ENCODE measurements at regions not wholly inside any gene's neighbourhood (a gene's known extent, or its start where the extent isn't known, plus 50 kb on each side); places are given as distances from the start of the nearest gene placed in this dataset.

DNA sequence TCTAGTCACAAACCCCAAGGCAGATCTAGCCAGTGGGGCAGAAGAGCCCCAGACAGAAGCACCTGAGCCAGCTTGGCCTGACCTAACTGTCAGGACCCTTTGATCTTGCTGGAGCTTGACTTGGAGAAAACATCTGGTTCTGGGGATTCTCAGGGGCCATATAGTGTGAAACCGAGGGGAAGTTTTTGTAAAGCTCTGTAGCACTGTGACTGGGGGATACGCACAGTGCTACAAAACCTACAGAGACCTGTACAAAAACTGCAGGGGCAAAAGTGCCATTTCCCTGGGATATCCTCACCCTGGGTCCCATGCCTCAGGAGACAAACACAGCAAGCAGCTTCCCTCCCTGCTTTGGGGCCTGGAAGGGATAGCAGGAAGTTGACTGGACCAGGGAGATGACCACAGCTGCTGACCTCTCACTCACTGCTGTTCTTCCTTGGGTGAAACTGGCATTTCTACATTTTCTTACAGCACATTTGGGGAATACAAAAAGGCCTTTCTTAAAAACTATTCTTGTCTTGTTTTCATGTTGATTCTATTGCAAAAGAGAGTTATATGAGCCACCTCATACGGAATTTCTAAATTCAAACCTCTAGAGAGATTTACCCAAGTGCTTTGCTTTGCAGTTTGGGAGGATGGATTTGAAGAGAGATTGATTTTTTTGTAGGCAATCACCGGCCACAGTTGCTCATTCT lies 140.0 kb downstream of the DAD1 start:
- Histone ChIP-seq H2AK5ac (ENCODE audit: low read depth, low read length) (no peak overlapping the region), H3K36me3 (ENCODE audit: control insufficient read depth in 2 of 4, insufficient read depth in 4 of 4, low read length in 3 of 4) (no peaks in the 10 kb centered on the region; a peak in 1 of 8 replicates), H2AFZ (ENCODE audit: low read length) (no peak overlapping the region), H2BK20ac (ENCODE audit: low read length) (no peak overlapping the region), H3K27ac (ENCODE audit: low read depth, low read length) (no peak overlapping the region), H3K23me2 (ENCODE audit: low read depth, low read length) (no peaks in the 10 kb centered on the region), H3K9me3 (ENCODE audit: insufficient read depth in 2 of 2, low read depth in 1 of 2, low read length in 1 of 2) (no peaks in the 10 kb centered on the region), H4K91ac (replicated peaks; ENCODE audit: insufficient read length, low read length) (no peak overlapping the region), H2BK12ac (ENCODE audit: low read depth, low read length) (no peak overlapping the region), H3K18ac (ENCODE audit: extremely low read depth, low read length) (no peak overlapping the region), H4K5ac (ENCODE audit: insufficient read length, low read depth, low read length) (no peak overlapping the region), H3K9ac (replicated peaks in 1 of 4; ENCODE audit: extremely low read depth in 1 of 4, low read depth in 3 of 4, low read length in 3 of 4) (no peak overlapping the region), H3K4ac (replicated peaks; ENCODE audit: insufficient read length, low read depth, low read length) (no peak overlapping the region), H3K23ac (ENCODE audit: insufficient read length) (no peak overlapping the region), H2BK5ac (ENCODE audit: low read depth, low read length) (no peak overlapping the region), H3K14ac (ENCODE audit: insufficient read length) (no peak overlapping the region), H4K8ac (ENCODE audit: extremely low read depth, insufficient read depth, low read length) (no peak overlapping the region), H3K4me3 (ENCODE audit: extremely low read depth in 1 of 4, insufficient read depth in 2 of 4, low read depth in 3 of 4, low read length in 4 of 4) (no peak overlapping the region), H3K4me2 (ENCODE audit: insufficient read depth in 1 of 2, low read depth in 2 of 2, low read length in 2 of 2) (no peak overlapping the region), H3K79me1 (ENCODE audit: low read depth, low read length) (no peaks in the 10 kb centered on the region), H3K27me3 (replicated peaks in 1 of 4; ENCODE audit: control insufficient read depth in 3 of 4, extremely low read depth in 1 of 4, insufficient read depth in 3 of 4, low read length in 3 of 4) (no peaks in the 10 kb centered on the region; a peak in 1 of 7 replicates), H2BK120ac (replicated peaks; ENCODE audit: low read depth, low read length) (no peak overlapping the region), H4K20me1 (replicated peaks in 1 of 2; ENCODE audit: control insufficient read depth in 1 of 2, insufficient read depth in 2 of 2, low read length in 2 of 2) (no peaks in the 10 kb centered on the region), H2BK15ac (ENCODE audit: low read length) (no peak overlapping the region), H3K56ac (replicated peaks; ENCODE audit: insufficient read length, low read depth, low read length) (no peak overlapping the region), H3K4me1 (replicated peaks in 1 of 4; ENCODE audit: control insufficient read depth in 3 of 4, insufficient read depth in 4 of 4, low read length in 3 of 4) (no peaks in the 10 kb centered on the region), H3K79me2 (ENCODE audit: control insufficient read depth in 1 of 2, insufficient read depth in 2 of 2, low read length in 2 of 2) (no peaks in the 10 kb centered on the region)
- 91% methylated on average over 4 of the region's 4 CpGs; no CpG with 5 or more reads in 1 of the 2 experiments for WGBS, 2 experiments (ENCODE audit: extremely low coverage in 1 of 2, insufficient coverage in 1 of 2, insufficient read length in 1 of 2, insufficient replicate concordance in 2 of 2, low coverage in 1 of 2, low lambda C conversion rate in 2 of 2, missing lambda C conversion rate in 1 of 2)
- no peak for DNase-seq (ENCODE audit: low read depth in 1 of 2, low spot score in 2 of 2)
- POLR2A ChIA-PET (ENCODE audit: partially characterized antibody): no interaction called here
- CTCF ChIA-PET (ENCODE audit: partially characterized antibody): interaction anchor here (0.7 to 5.6 kb wide), 7 partner anchors 9 to 374 kb away, joined by 3 to 25 read pairs (median 4); no protein-coding TSS in a partner anchor
- no peak for TF ChIP-seq SP4 (IDR thresholded peaks at IDR 0.05; ENCODE audit: low read length)
- TF ChIP-seq, protein P1, sequence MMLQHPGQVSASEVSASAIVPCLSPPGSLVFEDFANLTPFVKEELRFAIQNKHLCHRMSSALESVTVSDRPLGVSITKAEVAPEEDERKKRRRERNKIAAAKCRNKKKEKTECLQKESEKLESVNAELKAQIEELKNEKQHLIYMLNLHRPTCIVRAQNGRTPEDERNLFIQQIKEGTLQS (IDR thresholded peaks at IDR 0.05; ENCODE audit: insufficient read depth, low read depth, low read length): no peak
- FAIRE-seq: no peak
